Keratinocyte (primary cell): ENCODE measurements at regions not wholly inside any gene's neighbourhood (a gene's known extent, or its start where the extent isn't known, plus 50 kb on each side); places are given as distances from the start of the nearest gene placed in this dataset.

Source experiments
- CTCF ChIP-seq, 3 experiments: IDR thresholded peaks in 1 of 3; conservative IDR thresholded peaks in 1 of 3; optimal IDR thresholded peaks in 1 of 3; 2 replicates in 2 of 3; 3 replicates in 1 of 3; pipeline versions ENCODE3 to v1.5.1; 2011; ENCODE audit warnings: low read length in 3 of 3, mild to moderate bottlenecking in 3 of 3, moderate library complexity in 2 of 3, control low read depth in 1 of 3, inconsistent platforms in 1 of 3; ENCODE audit not compliant: insufficient read depth in 2 of 3; ENCODE audit errors: extremely low read depth in 1 of 3
- EZH2 ChIP-seq: IDR thresholded peaks from one replicate; pipeline ENCODE4 v1.6.1; 2012; ENCODE audit warnings: inconsistent platforms, mild to moderate bottlenecking, low read length, moderate library complexity

DNA sequence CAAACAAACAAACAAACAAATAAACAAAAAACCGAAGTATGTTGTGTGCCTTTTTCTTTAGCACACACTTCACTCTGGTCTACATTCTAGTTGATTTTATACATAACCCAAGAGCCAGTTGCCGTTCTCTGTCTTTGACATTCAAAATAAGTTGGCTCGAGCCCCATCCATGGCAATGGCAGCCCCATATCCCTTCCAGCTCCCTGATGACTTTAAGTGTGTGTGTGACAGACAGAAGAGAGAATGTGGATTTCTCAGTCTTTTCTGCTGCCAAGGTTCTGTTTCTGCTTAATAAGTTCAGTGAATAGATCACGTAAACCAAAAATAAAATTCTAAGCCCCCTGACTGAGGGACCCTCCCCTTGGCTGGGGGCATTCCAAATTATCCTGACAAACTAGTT, 100.6 kb upstream of the TENM4 start:
- no peak for TF ChIP-seq CTCF (optimal IDR thresholded peaks at IDR 0.05 in 1 of 3, IDR thresholded peaks at IDR 0.05 in 1 of 3, conservative IDR thresholded peaks at IDR 0.05 in 1 of 3; ENCODE audit: extremely low read depth in 1 of 3, insufficient read depth in 2 of 3, low read length in 3 of 3)
- TF ChIP-seq EZH2: no peak
